HepG2 (cell line): ENCODE measurements at regions not wholly inside any gene's neighbourhood (a gene's known extent, or its start where the extent isn't known, plus 50 kb on each side); places are given as distances from the start of the nearest gene placed in this dataset.

Experiments used
- ARNT ChIP-seq: fragments of 450-650 bp; IDR thresholded peaks from 2 replicates; pipeline ENCODE4 v1.6.1; 2017
- BCL6 ChIP-seq: IDR thresholded peaks from 2 replicates; pipeline ENCODE4 v1.6.1; 2016; ENCODE audit warnings: missing genetic modification reagents, missing compliant biosample characterization
- CEBPB ChIP-seq: IDR thresholded peaks from 2 replicates; pipeline ENCODE4 v1.6.1; 2011; ENCODE audit warnings: low read depth, low read length, improper control_type of control experiment, borderline replicate concordance
- CHCHD3 ChIP-seq: sonication (generic); formaldehyde crosslinking; IDR thresholded peaks from 2 replicates; pipeline ENCODE4 v1.8.0; 2022; ENCODE audit warnings: mild to moderate bottlenecking, missing genetic modification reagents, moderate library complexity
- ERF ChIP-seq: IDR thresholded peaks from 2 replicates; pipeline ENCODE4 v1.6.1; 2018; ENCODE audit warnings: missing biosample characterization, missing genetic modification reagents
- ETV6 ChIP-seq: sonication (generic); formaldehyde crosslinking; conservative IDR thresholded peaks from 2 replicates; pipeline ENCODE4 v1.4.0; 2020; ENCODE audit warnings: missing genetic modification reagents
- IRX3 ChIP-seq: sonication (generic); formaldehyde crosslinking; IDR thresholded peaks from 2 replicates; pipeline ENCODE4 v1.8.1; 2023; ENCODE audit warnings: mild to moderate bottlenecking, low read depth, missing genetic modification reagents, borderline replicate concordance
- KDM5B ChIP-seq: sonication (generic); formaldehyde crosslinking; IDR thresholded peaks from 2 replicates; pipeline ENCODE4 v1.4.0; 2020; ENCODE audit warnings: missing genetic modification reagents, mild to moderate bottlenecking, borderline replicate concordance
- MIXL1 ChIP-seq: IDR thresholded peaks from 2 replicates; pipeline ENCODE4 v1.6.1; 2016
- NCOA2 ChIP-seq: sonication (generic); formaldehyde crosslinking; IDR thresholded peaks from 2 replicates; pipeline ENCODE4 v1.8.0; 2022; ENCODE audit warnings: inconsistent platforms
- NFYC ChIP-seq: IDR thresholded peaks from 2 replicates; pipeline ENCODE4 v1.6.1; 2016; ENCODE audit warnings: missing genetic modification reagents, missing compliant biosample characterization
- ONECUT2 ChIP-seq: sonication (generic); formaldehyde crosslinking; IDR thresholded peaks from 2 replicates; pipeline ENCODE4 v1.4.0; 2020; ENCODE audit warnings: missing genetic modification reagents
- RARA ChIP-seq: IDR thresholded peaks from 2 replicates; pipeline ENCODE4 v1.6.1; 2016; ENCODE audit warnings: missing genetic modification reagents, missing compliant biosample characterization
- RORA ChIP-seq: sonication (generic); formaldehyde crosslinking; IDR thresholded peaks from 2 replicates; pipeline ENCODE4 v1.5.0; 2020; ENCODE audit warnings: mild to moderate bottlenecking, missing genetic modification reagents, moderate library complexity
- SMARCE1 ChIP-seq: fragments of 450-650 bp; IDR thresholded peaks from 2 replicates; pipeline ENCODE4 v1.6.1; 2017; ENCODE audit warnings: borderline replicate concordance
- SRSF1 ChIP-seq: fragments of 200-400 bp; formaldehyde crosslinking; optimal IDR thresholded peaks from 2 replicates; pipeline ENCODE3; 2017; ENCODE audit warnings: mild to moderate bottlenecking, low read depth, low read length, moderate library complexity
- TBX3 ChIP-seq: fragments of 450-650 bp; IDR thresholded peaks from 2 replicates; pipeline ENCODE4 v1.6.1; 2017; ENCODE audit warnings: antibody characterized with exemption, mild to moderate bottlenecking, inconsistent platforms, borderline replicate concordance
- YY1 ChIP-seq: IDR thresholded peaks from 2 replicates; pipeline ENCODE4 v1.6.1; 2011; ENCODE audit warnings: low read length, low read depth, moderate library complexity, mild to moderate bottlenecking; ENCODE audit not compliant: insufficient read depth, insufficient replicate concordance
- ZIK1 ChIP-seq: sonication (generic); formaldehyde crosslinking; IDR thresholded peaks from 2 replicates; pipeline ENCODE4 v1.5.0; 2020; ENCODE audit warnings: mild to moderate bottlenecking, low read depth, missing genetic modification reagents, borderline replicate concordance
- ZNF3 ChIP-seq: IDR thresholded peaks from 2 replicates; pipeline ENCODE4 v1.7.0; 2017; ENCODE audit warnings: inconsistent platforms
- ZNF558 ChIP-seq: sonication (generic); formaldehyde crosslinking; IDR thresholded peaks from 2 replicates; pipeline ENCODE4 v1.9.0; 2022; ENCODE audit warnings: mild to moderate bottlenecking, missing genetic modification reagents, borderline replicate concordance
- ZNF766 ChIP-seq: sonication (generic); formaldehyde crosslinking; IDR thresholded peaks from 2 replicates; pipeline ENCODE4 v1.5.0; 2020; ENCODE audit warnings: missing genetic modification reagents, borderline replicate concordance
- ZNF792 ChIP-seq: IDR thresholded peaks from 2 replicates; pipeline ENCODE4 v1.6.1; 2016
- TF ChIP-seq, protein P1 (sequence below): sonication (generic); formaldehyde crosslinking; IDR thresholded peaks from 2 replicates; pipeline ENCODE4 v1.4.0; 2020; ENCODE audit warnings: low read depth, mild to moderate bottlenecking, missing genetic modification reagents
- TF ChIP-seq, protein P2 (sequence below): sonication (generic); formaldehyde crosslinking; IDR thresholded peaks from 2 replicates; pipeline ENCODE4 v1.4.0; 2020; ENCODE audit warnings: missing genetic modification reagents
- TF ChIP-seq, protein P3 (sequence below): sonication (generic); formaldehyde crosslinking; IDR thresholded peaks from 2 replicates; pipeline ENCODE4 v1.4.0; 2020; ENCODE audit warnings: missing genetic modification reagents, borderline replicate concordance

DNA sequence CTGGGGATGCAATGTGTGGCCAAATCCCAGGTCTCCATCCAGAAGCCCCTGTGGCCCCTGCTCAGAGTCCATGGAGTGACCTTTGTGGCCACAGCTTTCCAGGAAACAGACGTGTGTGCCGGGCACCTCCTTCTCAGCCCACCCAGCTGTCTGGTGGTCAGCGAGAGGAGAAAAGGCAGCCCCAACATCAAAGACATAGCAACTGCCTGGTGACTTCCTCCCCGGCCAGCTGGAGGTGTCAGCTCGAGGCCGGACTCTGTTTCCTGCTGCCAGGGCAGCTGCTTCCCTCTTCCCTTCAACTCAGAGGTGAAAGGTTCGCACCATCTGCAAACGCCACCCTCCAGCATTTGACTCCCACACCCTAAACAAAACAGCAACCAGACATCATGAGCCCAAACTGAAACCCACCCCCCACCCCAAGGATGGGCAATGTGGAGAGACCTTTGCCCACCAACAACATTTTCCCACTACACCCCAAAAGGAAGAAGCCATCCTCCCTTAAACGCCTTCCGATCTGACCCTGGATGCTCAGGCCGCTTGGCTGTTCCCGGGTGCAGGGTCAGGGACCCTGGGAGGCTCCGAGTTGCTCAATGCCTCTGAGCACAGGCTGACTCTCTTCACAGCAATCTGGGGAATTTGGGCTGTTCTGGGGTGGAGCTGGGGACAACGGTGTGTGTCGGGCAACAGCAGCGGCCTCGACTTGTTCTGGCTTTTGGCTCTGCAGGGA lies 162.3 kb downstream of the PSMG1 start (continued):
- no peak for TF ChIP-seq ZIK1 (CRISPR knock-in tag)
- TF ChIP-seq KDM5B (CRISPR knock-in tag): 0 out of 2 replicates have a peak, but pooled peaks have one; percentile 38
- peak; percentile 78 for TF ChIP-seq NCOA2
- TF ChIP-seq NFYC: no peak
- peak; percentile 88 for TF ChIP-seq CEBPB
- TF ChIP-seq, protein P1, sequence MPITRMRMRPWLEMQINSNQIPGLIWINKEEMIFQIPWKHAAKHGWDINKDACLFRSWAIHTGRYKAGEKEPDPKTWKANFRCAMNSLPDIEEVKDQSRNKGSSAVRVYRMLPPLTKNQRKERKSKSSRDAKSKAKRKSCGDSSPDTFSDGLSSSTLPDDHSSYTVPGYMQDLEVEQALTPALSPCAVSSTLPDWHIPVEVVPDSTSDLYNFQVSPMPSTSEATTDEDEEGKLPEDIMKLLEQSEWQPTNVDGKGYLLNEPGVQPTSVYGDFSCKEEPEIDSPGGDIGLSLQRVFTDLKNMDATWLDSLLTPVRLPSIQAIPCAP (CRISPR knock-in tag): no peak
- TF ChIP-seq, protein P2, sequence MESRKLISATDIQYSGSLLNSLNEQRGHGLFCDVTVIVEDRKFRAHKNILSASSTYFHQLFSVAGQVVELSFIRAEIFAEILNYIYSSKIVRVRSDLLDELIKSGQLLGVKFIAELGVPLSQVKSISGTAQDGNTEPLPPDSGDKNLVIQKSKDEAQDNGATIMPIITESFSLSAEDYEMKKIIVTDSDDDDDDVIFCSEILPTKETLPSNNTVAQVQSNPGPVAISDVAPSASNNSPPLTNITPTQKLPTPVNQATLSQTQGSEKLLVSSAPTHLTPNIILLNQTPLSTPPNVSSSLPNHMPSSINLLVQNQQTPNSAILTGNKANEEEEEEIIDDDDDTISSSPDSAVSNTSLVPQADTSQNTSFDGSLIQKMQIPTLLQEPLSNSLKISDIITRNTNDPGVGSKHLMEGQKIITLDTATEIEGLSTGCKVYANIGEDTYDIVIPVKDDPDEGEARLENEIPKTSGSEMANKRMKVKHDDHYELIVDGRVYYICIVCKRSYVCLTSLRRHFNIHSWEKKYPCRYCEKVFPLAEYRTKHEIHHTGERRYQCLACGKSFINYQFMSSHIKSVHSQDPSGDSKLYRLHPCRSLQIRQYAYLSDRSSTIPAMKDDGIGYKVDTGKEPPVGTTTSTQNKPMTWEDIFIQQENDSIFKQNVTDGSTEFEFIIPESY: peak; percentile 45; the same call in 1 of the 2 replicates
- peak; percentile 72; the same call in 1 of the 2 replicates for TF ChIP-seq ERF (CRISPR knock-in tag)
- peak; percentile 63; the same call in 1 of the 2 replicates for TF ChIP-seq TBX3
- no peak for TF ChIP-seq ARNT
- no peak for TF ChIP-seq CHCHD3 (CRISPR knock-in tag)
- 0 out of 2 replicates have a peak, but pooled peaks have one; percentile 43 for TF ChIP-seq ZNF792 (CRISPR knock-in tag)
- no peak for TF ChIP-seq ETV6
- peak; percentile 99 for TF ChIP-seq RARA (CRISPR knock-in tag)
- no peak for TF ChIP-seq ZNF3 (CRISPR knock-in tag)
- TF ChIP-seq SMARCE1: no peak
- no peak for TF ChIP-seq RORA (CRISPR knock-in tag)
- TF ChIP-seq BCL6 (CRISPR knock-in tag): peak; percentile 100
- no peak for TF ChIP-seq ONECUT2 (CRISPR knock-in tag)
- no peak; the same call in 1 of the 2 replicates for TF ChIP-seq MIXL1 (CRISPR knock-in tag)
- TF ChIP-seq SRSF1: no peak
- TF ChIP-seq, protein P3, sequence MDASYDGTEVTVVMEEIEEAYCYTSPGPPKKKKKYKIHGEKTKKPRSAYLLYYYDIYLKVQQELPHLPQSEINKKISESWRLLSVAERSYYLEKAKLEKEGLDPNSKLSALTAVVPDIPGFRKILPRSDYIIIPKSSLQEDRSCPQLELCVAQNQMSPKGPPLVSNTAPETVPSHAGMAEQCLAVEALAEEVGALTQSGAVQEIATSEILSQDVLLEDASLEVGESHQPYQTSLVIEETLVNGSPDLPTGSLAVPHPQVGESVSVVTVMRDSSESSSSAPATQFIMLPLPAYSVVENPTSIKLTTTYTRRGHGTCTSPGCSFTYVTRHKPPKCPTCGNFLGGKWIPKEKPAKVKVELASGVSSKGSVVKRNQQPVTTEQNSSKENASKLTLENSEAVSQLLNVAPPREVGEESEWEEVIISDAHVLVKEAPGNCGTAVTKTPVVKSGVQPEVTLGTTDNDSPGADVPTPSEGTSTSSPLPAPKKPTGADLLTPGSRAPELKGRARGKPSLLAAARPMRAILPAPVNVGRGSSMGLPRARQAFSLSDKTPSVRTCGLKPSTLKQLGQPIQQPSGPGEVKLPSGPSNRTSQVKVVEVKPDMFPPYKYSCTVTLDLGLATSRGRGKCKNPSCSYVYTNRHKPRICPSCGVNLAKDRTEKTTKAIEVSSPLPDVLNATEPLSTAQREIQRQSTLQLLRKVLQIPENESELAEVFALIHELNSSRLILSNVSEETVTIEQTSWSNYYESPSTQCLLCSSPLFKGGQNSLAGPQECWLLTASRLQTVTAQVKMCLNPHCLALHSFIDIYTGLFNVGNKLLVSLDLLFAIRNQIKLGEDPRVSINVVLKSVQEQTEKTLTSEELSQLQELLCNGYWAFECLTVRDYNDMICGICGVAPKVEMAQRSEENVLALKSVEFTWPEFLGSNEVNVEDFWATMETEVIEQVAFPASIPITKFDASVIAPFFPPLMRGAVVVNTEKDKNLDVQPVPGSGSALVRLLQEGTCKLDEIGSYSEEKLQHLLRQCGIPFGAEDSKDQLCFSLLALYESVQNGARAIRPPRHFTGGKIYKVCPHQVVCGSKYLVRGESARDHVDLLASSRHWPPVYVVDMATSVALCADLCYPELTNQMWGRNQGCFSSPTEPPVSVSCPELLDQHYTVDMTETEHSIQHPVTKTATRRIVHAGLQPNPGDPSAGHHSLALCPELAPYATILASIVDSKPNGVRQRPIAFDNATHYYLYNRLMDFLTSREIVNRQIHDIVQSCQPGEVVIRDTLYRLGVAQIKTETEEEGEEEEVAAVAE (CRISPR knock-in tag): no peak
- no peak for TF ChIP-seq ZNF558 (CRISPR knock-in tag)
- TF ChIP-seq IRX3 (CRISPR knock-in tag): no peak
- no peak; the same call in 1 of the 2 replicates for TF ChIP-seq ZNF766 (CRISPR knock-in tag)
- TF ChIP-seq YY1: no peak
